HG03103 (cell line): ENCODE measurements at regions not wholly inside any gene's neighbourhood (a gene's known extent, or its start where the extent isn't known, plus 50 kb on each side); places are given as distances from the start of the nearest gene placed in this dataset.

ENCODE experiments used
- ATAC-seq: cut with Tn5 transposase; IDR thresholded peaks from one replicate; pipeline ENCODE4 v1.9.1; 2021; ENCODE audit warnings: low read depth; ENCODE audit not compliant: unreplicated experiment

GRCh38 chr20:4371623-4372251, 122.7 kb upstream of the ADRA1D start:
- ATAC-seq: no peak

GRCh38 chr20:4370851-4371250, 121.8 kb upstream of the ADRA1D start:
- no peak for ATAC-seq

- peak; percentile 54 for ATAC-seq
Measured at GRCh38 chr20:4369798-4370124, 120.7 kb upstream of the ADRA1D start.

- no peak for ATAC-seq
Measured at GRCh38 chr20:4369119-4369797, 120.2 kb upstream of the ADRA1D start.

GRCh38 chr20:4366076-4366475, 117.0 kb upstream of the ADRA1D start:
- no peak for ATAC-seq

GRCh38 chr20:4358552-4358951, 109.5 kb upstream of the ADRA1D start:
- no peak for ATAC-seq

GRCh38 chr20:4352348-4352747, 103.3 kb upstream of the ADRA1D start:
- no peak for ATAC-seq

- no peak for ATAC-seq
Measured at GRCh38 chr20:4350096-4350495, 101.0 kb upstream of the ADRA1D start.

- no peak for ATAC-seq
Measured at GRCh38 chr20:4344670-4345069, 95.6 kb upstream of the ADRA1D start.

- no peak for ATAC-seq
Measured at GRCh38 chr20:4342609-4343008, 93.5 kb upstream of the ADRA1D start.

GRCh38 chr20:4341804-4342485, 92.9 kb upstream of the ADRA1D start:
- ATAC-seq: no peak

GRCh38 chr20:4335722-4336121, 86.6 kb upstream of the ADRA1D start:
- no peak for ATAC-seq

GRCh38 chr20:4332121-4332860, 83.2 kb upstream of the ADRA1D start:
- ATAC-seq: no peak

GRCh38 chr20:4330011-4330410, 80.9 kb upstream of the ADRA1D start:
- no peak for ATAC-seq

- no peak for ATAC-seq
Measured at GRCh38 chr20:4329232-4329631, 80.1 kb upstream of the ADRA1D start.

- ATAC-seq: no peak
Measured at GRCh38 chr20:4328541-4328940, 79.5 kb upstream of the ADRA1D start.

- no peak for ATAC-seq
Measured at GRCh38 chr20:4327956-4328355, 78.9 kb upstream of the ADRA1D start.

- ATAC-seq: no peak
Measured at GRCh38 chr20:4326195-4327065, 77.3 kb upstream of the ADRA1D start.

- no peak for ATAC-seq
Measured at GRCh38 chr20:4325548-4326187, 76.6 kb upstream of the ADRA1D start.
